ENCODE measurements at regions not wholly inside any gene's neighbourhood (a gene's known extent, or its start where the extent isn't known, plus 50 kb on each side); places are given as distances from the start of the nearest gene placed in this dataset.
"Not testable (repeated sequence)": the region's sequence is repeated elsewhere in the genome, so short reads cannot be mapped to it uniquely, and the experiment has no call there.

DNA sequence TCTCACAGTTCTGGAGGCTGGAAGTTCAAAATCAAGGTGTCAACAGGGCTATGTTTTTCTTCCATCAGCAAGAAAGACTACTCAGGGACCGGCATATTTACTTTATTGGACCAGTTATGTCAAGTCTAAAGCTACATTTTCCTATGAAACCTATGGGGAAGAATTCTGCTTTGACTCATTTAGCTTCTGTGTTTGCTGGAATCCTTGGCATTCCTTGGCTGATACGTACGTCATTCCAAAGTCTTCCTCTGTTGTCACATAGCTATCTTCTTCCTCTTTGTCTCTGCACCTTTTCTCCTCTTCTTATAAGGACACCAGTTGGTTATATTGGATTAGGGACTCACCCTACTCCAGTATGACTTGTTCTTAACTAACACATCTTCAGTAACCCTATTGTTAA lies 137.4 kb upstream of the FBXO11 start:
- DNase-seq (ENCODE audit: low spot score), result no peak

DNA sequence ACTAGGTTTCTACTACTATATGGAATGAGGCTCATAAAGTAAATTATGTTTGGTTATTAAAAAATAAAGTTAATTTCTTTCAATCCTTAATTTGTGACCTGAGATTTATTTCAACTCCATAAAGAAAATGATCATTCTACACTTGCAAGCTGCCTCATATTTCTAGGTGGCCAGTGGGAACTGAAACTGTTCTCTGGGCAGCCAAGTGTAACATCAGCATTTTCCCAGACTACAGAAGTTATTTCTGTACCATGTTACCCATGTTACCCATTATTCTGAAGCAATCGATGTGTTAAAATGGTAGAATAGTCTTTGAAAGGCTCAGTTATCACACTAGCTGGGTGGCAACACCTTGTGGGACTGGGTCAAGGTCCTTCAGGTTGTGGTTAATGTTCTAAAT lies 139.3 kb upstream of the FBXO11 start:
- DNase-seq (ENCODE audit: low spot score), result peak; percentile 42

DNA sequence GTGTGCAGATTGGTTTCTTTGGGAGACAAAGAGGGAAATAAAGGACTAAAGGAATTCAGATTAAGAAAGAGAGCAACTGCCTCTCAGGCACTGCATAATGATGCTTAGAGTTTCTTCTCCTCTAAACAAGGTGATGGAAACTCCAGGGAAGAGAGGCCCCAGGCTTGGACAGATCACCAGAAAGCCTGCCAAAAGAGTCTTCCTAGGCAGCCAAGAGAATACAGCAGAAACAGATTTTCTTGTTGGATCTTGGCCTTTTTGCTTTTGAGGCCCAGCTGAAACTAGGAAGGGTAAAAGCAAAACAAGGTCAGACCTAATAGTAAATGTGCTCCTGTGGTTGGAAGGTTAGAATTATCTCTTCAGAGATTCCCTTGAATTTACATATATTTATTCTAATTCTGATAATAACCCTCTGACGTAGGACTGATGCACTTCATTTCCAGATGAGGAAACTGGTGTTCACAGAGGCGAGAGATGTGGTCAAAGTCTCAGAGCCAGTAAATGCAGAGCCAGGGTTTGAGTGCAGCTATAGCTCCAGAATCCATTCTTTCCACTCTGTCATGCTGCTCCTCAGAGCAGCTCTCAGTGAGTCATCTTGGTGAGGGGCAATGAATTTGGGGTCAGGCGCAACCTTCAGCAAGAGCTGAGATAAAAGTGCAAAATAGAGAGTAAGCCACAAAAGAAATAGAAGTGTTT lies 142.3 kb upstream of the FBXO11 start:
- no peak for DNase-seq (ENCODE audit: low spot score)

DNA sequence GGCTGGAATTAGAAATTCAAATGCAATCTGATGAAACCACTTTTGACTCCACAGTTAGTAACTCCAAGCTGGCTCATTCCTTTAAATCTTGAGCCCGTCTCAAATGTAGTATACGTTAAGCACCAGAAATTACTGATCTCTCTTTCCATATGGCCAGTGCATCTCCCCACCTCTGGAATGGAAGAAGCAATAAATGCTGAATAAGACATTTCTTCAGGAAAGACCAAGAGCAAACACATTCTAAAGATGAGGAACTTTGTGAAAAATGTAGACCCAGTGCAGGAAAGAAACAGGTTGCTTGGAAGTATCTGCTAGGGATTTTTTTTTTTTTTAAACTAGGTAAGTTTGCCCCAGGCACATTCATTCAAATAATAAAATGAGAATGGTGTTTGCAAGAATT lies 143.1 kb upstream of the FBXO11 start:
- DNase-seq (ENCODE audit: low spot score), result no peak

DNA sequence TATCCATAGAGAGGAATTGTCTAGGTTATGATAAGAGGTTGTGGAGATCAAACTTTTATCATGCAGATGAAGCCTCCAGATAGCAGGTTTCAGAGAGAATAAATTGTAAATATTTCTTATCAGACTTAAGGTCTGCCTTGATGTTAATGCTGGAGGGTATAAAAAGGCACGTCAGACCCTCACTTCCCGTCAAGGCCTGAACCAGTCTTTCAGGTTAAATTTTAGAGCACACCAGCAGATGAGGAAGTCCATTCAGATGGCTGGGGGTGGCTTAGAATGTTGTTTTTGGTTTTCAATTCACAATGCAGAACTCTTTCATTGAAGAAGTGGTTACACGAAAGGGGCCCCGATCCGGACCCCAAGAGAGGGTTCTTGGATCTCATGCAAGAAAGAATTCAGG lies 144.4 kb upstream of the FBXO11 start:
- DNase-seq (ENCODE audit: low spot score), result no peak

DNA sequence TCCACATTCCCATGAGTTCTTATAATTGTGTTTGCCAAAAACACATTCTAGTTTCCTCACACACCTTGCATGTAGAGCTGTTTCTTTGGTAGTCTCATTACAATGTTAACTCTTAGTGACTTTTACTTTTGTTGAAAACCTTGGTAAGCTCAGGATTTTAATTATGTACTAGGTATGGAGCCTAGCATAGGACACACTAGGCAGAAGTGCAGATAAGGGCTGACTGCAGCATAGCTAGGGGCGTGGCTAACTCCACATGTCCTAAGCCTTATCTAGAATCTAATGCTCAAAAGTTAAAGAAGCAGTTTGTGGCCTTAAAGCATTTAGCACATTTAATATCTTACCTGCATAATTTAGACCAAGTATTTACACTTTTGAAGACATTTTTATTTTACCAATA lies 153.7 kb upstream of the FBXO11 start:
- DNase-seq (ENCODE audit: low spot score), result no peak

DNA sequence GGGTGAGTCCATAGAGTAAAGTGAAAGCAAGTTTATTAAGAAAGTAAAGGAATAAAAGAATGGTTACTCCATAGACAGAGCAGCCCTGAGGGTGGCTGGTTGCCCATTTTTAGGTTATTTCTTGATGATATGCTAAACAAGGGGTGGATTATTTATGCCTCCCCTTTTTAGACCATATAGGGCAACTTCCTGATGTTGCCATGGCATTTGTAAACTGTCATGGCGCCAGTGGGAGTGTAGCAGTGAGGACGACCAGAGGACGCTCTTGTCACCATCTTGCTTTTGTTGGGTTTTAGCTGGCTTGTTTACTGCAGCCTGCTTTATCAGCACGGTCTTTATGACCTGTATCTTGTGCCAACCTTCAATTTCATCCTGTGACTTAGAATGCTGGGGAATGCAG lies 155.4 kb upstream of the FBXO11 start:
- not testable (repeated sequence) for DNase-seq (ENCODE audit: low spot score)

DNA sequence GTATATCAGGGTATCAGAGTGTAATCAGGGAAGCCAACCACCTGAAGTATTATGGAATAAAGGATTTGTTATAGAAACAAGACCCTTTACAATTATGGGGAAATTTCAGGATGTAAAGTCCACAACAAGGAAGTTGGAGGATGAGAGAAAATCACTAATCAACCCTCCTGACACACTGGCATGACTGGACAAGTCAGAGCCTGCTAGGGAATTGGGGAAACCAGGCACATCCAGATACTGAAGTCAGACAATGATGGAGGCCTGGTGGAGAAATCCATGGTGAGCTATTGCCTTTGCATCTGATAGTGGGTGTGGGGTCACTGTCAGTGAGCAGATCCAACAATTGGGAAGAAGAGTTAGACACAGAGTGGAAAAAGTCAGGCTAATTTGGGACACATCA lies 158.8 kb upstream of the FBXO11 start:
- DNase-seq (ENCODE audit: low spot score), result no peak

DNA sequence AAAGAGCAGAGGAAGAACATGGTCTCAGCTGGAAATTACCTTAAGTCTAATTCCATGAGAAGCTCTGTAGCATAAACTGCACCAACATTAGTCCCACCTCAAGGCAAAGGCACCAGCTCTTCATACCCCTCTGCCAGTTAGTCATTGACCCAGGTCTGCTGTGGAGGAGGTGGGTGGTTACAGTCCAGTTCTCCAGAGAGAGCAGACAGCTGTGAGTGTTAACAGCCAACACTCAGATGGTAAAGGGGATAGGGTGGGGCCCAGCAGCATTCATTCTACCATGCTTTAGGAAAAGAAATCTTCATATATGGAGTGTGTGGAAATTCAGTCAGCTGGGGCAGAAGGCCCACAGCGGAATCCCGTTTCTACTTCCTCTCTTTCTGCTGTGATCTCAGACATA lies 159.7 kb upstream of the FBXO11 start:
- DNase-seq (ENCODE audit: low spot score), result no peak

DNA sequence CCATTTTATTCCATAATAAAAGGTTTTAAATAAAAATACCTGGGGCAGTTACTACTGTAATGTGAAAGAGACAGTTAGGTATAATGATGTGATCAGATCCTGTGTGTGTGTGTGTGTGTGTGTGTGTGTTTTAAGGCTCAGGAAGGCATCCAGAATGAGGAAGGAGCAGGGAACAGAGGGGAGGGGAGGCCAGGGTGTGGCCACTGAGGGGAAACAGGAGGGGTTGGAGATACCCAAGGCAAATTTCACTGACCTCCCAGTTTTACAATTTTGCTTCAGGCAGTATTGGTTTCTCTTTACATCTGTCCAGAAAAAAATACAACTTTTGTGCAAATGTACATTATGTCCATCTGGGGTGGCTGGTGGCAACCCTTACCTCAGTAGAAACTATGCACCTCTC lies 163.5 kb upstream of the FBXO11 start:
- no peak for DNase-seq (ENCODE audit: low spot score)

DNA sequence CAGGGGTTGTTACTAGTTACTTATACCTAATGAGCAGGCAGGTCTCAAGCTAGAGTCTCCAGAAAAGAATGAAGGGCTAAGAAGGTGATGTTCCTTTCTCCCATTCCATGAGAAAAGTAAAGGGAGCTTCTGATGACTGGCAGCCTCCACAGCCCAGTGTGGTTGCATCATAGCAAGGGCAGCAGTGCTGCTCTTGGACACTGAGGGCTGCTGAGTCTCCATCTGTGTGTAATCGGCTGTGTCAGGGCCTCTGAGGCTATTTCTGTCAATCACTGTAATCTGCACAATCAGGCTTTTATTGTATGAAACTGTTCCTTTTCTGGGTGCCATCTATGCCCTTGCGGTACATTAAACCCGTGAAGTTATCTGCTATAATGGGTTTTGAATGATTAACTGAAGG lies 164.1 kb upstream of the FBXO11 start:
- DNase-seq (ENCODE audit: low spot score), result no peak

DNA sequence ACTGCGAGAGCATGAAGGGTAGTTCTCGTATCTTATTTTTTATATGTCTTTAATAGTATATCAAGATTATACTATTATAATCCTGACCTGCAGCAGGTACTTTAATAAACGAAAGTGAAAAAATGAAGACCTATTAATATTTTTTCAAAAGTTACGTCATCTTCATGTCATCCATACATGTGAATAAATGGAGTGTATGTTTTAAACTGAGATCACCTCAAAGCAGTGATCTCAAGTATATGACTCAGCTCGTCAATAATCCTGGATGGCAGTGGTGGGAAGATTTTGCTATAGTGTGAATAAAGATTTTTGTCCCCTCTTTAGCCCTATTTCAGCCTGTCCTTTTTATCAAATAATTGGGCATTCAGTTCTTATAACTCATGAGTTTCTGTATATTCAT lies 166.3 kb upstream of the FBXO11 start:
- DNase-seq (ENCODE audit: low spot score), result no peak

DNA sequence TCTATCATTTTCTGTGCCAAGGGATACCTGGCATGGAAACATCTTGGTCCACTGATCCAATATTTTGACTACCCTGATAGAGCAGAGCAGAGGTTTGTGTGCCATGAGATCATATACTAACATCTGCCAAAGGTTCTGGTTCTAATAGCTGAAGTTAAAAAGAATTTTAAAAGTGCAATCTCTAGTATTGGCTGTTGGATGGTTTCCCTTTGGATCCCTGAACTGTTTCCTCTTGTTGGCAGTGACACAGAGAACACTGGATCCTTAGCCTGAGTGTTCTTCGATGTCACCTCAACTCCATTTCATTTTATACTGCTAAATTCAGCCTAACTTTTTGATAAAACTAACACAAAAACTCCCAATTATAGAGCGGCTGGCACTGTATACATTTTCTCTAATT lies 169.3 kb upstream of the FBXO11 start:
- DNase-seq (ENCODE audit: low spot score), result no peak

DNA sequence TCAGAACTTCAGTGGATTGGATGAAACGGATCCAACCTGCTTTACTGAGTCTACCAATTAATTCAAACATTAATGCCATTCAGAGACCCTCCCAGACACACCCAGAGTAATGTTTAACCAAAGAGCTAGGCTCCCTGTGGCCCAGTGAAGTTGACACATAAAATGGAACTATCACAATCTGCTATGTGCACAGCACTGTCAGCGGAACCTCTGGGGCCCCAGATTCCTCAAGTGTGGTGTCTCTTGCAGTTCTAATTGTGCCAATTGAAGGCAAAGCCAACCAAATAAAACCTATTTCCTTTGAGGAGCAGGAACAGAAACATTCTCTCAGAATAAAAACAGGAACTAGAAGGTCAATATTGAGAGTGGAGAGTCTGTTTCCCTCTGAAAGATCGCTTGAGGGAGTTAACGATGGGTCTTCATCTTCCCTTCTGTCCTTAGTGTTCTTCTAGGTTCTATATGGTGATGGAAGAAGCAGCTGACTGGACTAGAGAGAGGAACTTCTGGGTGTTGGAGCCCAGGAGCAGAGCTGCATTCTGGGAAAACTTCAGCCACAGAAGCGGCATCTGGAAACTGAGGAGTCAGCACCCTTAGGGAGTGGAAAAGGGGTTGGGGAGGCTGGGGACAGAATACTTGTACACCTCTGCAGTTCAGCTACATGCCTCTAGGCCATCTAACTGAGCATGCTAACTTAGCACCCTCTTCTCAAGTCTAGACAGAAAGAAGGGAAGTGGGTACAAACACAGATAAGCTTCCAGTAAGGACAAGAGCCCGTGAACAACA lies 174.4 kb upstream of the FBXO11 start:
- peak; percentile 55 for DNase-seq (ENCODE audit: low spot score)

DNA sequence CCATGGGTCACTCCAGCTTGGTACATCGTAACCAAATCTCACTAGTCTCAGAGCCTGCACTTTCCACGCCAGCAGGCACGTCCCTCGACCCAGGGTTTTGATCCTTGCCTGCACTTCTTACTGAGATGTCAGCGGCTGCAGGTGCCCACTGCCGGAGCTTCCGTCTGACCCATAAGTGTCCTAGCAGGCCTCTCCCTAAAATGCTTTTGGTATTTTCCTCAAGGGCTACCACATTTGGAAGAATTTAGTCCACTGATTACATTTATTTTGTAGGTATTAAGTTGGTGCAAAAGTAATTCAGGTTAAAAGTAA lies 175.0 kb upstream of the FBXO11 start:
- no peak for DNase-seq (ENCODE audit: low spot score)

DNA sequence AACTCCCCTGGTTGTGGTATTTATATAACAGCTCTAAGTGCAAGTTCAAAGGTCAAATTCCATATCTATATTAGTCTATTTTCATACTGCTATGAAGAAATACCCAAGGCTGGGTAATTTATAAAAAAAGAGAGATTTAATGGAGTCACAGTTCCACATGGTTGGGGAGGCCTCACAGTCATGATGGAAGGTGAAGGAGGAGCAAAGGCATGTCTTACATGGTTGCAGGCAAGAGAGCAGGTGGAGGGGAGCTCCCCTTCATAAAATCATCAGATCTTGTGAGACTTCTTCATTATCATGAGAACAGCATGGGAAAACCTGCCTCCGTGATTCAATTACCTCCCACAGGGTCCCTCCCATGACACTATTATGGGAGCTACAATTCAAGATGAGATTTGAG lies 179.6 kb upstream of the FBXO11 start:
- no peak for DNase-seq (ENCODE audit: low spot score)

DNA sequence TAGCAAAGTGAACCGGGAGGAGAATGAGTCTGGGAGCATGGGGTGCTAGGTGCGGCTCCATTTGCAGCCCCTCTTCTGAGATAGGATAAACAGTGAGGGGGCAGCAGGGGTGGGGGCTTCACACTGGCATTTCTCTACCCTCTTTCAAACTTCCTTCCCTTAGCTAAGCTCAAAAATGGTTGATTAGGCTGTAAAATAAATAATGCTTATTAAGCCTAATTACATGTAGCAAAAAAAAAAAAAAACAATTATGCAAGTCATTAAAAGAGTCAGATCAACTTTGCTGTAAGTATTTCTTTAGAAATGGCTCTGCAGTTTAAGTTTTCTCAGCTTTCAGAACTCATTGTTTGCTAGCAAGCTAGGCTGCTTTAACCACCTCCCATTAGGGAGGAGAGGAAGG lies 182.7 kb upstream of the FBXO11 start:
- DNase-seq (ENCODE audit: low spot score), result no peak

DNA sequence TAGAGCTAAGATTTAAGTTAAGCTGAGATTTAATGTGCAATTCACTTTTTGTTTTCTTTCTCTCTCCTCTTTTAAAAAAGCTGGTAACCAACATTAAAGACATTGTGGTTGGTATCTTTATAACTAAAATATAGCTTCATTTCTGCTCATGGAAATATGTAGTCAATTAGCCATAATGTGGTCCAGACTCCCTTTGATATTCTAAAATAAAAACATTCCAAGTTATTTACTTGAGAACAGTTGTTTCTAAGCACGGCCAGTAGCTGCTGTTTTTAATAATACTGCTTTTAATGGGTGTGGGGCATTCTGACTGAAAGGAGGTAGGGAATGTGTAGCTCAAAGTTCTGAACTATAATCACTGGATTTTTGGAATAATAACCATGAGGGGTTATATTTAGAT lies 183.3 kb upstream of the FBXO11 start:
- no peak for DNase-seq (ENCODE audit: low spot score)

DNA sequence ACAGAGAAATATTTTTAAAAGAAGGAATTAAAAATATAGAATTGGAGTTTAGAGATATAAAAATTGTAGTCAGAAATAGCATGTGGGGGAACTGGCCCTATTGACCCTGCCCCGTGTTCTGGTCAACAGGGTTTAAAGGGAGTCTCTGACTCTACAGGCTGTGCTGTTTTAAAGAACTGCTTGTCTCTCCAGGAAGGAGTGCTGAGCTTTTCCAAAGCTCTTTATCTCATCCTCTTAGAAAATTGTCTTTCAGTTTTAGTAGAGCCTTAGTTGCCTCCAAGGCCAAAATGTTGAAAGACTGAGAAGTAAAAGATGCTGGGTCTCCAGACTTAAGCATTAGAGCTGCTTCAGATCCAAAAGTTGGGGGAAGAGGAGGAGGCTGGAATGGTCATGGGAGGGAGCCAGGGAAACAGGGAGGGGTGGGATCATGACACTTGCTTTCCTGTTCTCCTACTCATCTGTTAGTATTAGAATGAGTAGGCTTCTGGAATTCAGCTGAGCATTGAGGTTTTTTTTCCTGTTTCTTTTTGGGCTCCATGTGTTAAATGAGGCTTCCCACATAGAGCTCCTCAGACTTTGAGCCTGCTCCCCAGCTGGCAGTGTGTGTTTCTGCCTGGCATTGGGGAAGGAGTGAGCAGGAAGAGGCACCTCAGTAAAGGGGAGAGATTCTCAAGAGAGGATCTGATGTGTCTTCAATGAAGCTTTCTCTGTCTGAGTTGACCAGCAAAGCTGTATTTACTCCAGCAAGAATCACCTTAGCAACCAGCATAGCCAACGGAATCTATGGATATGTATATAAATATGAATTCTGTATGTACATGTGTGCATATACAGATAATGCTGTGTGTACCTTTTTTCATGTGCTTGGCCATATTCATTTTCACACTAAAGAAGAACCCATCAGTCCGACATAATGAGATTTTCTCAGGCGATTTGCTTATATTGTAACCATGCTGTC lies 186.8 kb upstream of the FBXO11 start:
- no peak for DNase-seq (ENCODE audit: low spot score)

DNA sequence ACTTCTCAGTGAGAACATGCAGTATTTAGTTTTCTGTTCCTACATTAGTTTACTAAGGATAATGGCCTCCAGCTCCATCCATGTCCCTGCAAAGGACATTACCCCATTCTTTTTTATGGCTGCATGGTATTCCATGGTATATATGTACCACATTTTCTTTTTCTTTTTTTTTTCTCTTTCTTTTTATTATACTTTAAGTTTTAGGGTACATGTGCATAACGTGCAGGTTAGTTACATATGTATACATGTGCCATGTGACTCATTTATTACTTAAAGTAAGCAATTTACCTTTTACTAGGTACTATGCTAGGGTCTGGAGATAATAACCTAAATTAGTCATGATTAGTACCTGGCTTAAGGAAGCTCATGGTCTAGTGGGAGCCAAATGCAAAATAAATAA lies 190.5 kb upstream of the FBXO11 start:
- DNase-seq (ENCODE audit: low spot score), result not testable (repeated sequence)

DNA sequence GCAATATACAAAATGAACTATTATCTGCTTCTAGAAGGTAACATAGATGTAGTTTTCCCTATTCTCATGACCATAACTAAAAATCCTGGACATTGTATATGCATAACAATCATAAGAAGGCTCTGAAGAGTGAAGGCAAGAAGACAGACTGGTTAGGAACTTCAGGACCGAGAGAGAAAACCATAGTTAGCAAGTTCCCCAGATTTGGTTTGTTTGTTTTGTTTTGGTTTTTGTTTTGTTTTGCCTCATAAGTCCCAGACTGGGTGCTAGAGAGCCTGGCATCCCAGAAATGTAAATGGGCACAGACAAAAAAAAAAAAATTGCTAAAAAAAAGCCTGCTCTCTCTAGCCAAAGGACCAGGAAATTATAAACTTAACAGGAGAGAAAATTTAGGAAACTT lies 192.2 kb upstream of the FBXO11 start:
- no peak for DNase-seq (ENCODE audit: low spot score)

DNA sequence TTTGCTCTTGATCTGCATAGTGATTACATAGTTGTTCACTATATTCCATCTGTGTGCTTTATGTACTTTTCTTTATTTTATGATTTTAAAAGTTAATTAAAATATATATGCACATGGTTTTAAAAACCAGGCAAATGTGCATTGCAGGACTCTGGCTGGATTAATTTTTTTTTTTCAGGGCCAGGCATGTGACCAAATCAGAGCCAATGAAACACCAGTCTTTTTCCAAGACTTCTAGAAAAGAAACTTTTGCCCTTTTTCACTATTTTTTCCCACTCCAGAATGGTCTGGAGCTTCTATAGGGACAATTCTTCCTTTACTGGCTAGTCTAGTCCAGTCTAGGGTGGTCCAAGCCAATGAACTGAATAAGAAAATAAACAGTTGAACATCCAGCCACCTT lies 198.1 kb upstream of the FBXO11 start:
- DNase-seq (ENCODE audit: low spot score), result no peak

DNA sequence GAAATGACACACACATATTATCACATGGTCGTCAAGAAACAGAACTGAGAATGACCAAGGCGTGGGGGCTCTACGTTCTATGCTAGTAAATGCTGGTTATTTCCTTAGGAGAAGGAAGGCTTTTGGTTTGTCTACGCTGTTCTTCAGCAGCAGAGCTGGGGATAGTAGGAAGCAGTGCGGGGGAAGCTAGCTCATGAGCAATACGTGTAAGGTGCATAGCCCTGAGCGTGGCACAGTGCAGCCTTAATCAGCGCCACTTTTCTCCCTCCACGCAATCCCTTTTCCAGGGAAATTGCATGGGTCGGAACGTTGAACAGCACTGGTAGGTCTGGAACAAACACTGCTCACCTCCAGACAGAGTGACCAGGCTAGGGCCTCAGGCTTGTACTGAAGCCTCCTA lies 199.6 kb upstream of the FBXO11 start:
- peak; percentile 22 for DNase-seq (ENCODE audit: low spot score)

Measured in Ammon's horn (tissue), 1 donor.